Left ventricle myocardium superior (tissue), 1 donor: ENCODE measurements at regions not wholly inside any gene's neighbourhood (a gene's known extent, or its start where the extent isn't known, plus 50 kb on each side); places are given as distances from the start of the nearest gene placed in this dataset.
A peak's percentile ranks its signal among the peaks of the same experiment; 100 is the strongest.
"Not testable (repeated sequence)": the region's sequence is repeated elsewhere in the genome, so short reads cannot be mapped to it uniquely, and the experiment has no call there.

Experiments used
- ATAC-seq: fragments of 200-7000 bp; cut with Tn5 transposase; one replicate; pipeline ENCODE4 v1.9.1; 2020; ENCODE audit warnings: mild to moderate bottlenecking, moderate library complexity
- DNase-seq: peaks from one replicate; pipeline ENCODE4 v3.0.0-alpha.2; 2020
- intact Hi-C: fragments of 100-400 bp; cut with micrococcal nuclease; formaldehyde crosslinking; loops from one replicate; pipeline ENCODE4 v1.11.0; 2022
- donor health status: DM: no; HTN: yes; CAD: no; lungs with severe emphysema.

- intact Hi-C loops, result no loop called here
- no peak for ATAC-seq
- DNase-seq, result no peak
Measured at GRCh38 chr4:75422998-75423397, 91.2 kb downstream of the RCHY1 start.

GRCh38 chr4:75412746-75413145 is 101.5 kb downstream of the RCHY1 start:
- DNase-seq (no peak), ATAC-seq (no peak)
- intact Hi-C loops, result no loop called here

GRCh38 chr4:75398501-75398900 is 115.7 kb downstream of the RCHY1 start:
- DNase-seq, result no peak
- intact Hi-C loops, result no loop called here
- no peak for ATAC-seq

DNA sequence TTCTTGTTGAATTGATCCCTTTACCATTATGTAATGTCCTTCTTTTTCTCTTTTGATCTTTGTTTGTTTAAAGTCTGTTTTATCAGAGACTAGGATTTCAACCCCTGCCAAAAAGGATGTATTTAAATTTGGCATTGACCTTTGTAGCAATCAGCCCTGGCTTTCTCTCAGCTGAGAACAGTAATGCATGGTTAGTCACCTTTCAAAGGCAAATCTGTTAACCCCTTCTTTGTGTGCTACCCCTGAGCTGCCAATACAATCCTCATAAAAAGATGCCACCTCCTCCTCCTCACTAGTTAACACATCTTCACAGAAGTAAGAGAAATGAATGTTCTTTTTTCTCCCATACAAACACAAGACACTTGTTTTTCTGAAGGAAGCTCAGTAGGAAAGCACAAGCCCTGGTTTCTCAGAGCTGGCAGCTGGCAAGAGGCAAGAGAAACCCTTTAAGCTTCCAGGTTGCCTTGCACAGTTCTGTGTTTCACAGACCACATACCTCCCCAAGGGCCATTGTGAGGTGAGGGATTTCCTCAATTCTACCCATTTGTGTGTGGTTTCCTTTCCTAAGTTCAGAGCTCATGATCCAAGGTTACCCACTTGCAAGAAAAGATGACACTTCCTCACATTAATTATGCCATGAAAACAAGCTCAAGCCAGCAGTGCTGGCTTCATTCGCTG is 122.6 kb downstream of the RCHY1 start:
- intact Hi-C loops, result no loop called here
- no peak for ATAC-seq
- no peak for DNase-seq

DNA sequence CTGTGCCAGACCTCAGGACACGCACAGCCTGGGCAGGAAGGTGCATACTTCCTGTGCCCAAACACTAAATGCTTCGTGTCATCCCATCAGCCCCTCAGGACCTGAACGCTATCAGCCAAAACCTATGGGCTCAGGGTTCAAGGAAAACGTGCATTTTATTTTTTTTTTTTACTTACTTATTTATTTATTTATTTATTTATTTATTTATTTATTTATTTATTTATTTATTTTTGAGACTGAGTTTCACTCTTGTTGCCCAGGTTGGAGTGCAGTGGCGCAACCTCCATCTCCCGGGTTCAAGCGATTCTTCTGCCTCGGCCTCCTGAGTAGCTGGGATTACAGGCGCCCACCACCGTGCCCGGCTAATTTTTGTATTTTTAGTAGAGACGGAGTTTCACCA is 127.8 kb downstream of the RCHY1 start:
- ATAC-seq, DNase-seq, intact Hi-C loops: not testable (repeated sequence)

GRCh38 chr4:75385106-75385505 is 129.1 kb downstream of the RCHY1 start:
- ATAC-seq (no peak), DNase-seq (no peak)
- intact Hi-C loops, result no loop called here

DNA sequence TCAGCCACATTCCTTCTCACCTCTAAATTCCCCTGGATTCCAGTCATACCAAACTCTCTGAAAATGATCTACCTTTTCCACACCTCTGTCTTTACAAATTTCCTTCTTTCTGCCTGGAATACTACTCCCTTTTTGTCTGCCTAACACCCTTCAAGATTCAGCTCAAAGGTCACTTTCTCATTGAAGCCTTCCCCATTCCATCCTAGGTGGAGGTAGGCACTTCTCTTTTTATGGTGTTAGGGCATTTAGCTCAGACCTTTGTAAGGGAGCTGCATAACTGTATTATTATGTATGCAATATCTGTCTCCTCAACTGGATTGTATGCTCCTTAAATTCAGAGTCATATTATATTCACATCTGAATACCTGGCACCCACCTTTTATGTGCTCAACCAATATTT is 137.7 kb downstream of the RCHY1 start:
- ATAC-seq (no peak), DNase-seq (no peak)
- intact Hi-C loops, result no loop called here

DNA sequence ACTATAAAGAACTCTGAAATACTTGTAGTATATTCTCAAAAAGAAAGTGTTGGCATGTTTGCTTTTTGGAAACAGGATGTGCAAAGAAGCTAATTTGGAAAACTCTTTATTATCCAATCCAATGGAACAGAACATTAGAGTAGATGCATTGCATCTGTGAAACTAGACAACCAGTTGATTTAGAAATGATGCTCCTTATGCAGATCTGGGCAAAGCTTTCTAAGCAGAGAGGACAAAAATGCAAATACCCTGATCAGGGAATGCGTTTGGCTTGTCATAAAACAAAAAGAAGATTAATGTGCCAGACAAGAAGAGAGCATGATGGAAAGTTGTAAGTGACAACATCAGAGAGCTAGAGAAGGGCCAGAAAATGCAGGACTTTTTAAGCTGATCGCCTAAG is 142.3 kb downstream of the RCHY1 start:
- intact Hi-C loops, result no loop called here
- ATAC-seq (no peak), DNase-seq (no peak)

GRCh38 chr4:75370576-75370975 is 143.6 kb downstream of the RCHY1 start:
- intact Hi-C loops, result no loop called here
- DNase-seq, result no peak
- no peak for ATAC-seq

GRCh38 chr4:75345423-75345822 is 168.8 kb downstream of the RCHY1 start:
- no peak for ATAC-seq
- DNase-seq, result no peak
- intact Hi-C loops, result no loop called here

DNA sequence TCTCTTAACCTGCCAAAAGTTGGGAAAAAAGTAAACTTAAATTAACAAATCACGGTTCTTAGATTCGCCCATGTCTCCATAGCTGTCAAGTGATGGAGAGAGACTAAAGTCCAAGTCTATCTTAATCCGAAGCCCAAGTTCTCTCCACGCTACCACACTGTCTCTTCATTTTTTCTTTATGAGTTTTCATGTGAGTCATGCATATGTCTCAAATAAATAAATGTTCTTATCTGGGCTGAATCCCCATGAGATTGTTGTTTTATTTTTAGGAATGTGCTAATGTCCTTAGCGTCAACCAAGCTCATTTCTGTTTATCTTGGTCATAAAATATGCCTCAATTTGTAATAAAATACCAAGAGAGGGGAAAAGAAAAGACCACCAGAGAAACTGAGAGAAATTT is 169.3 kb downstream of the RCHY1 start:
- intact Hi-C loops, result no loop called here
- ATAC-seq (peak; percentile 30), DNase-seq (no peak)

DNA sequence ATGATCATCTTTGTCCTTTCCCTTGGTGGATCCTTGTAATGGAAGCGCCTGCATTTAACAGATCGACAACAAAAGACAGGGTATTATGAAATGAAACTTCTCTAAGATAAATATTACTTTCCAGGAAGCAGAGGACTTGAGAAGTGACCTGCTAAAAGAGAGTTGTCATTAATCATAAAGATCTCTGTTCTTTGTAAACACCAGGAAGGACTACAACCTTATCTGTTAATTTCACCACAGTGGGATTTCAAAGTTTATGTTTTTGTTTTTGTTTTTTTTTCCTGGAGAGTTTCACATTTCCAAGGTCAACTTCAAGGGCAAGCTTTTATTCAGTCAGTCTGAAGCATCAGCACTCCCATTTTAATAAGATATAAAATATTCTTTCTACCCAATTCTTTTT is 170.9 kb downstream of the RCHY1 start:
- ATAC-seq, result no peak
- intact Hi-C loops, result no loop called here
- no peak for DNase-seq

GRCh38 chr4:75340561-75340960 is 173.6 kb downstream of the RCHY1 start:
- no peak for ATAC-seq
- DNase-seq, result no peak
- intact Hi-C loops, result no loop called here

- ATAC-seq (no peak), DNase-seq (no peak)
- intact Hi-C loops, result no loop called here
Measured at GRCh38 chr4:75338352-75338880, 175.8 kb downstream of the RCHY1 start.

GRCh38 chr4:75327804-75328512 is 186.2 kb downstream of the RCHY1 start:
- intact Hi-C loops, result no loop called here
- ATAC-seq (peak; percentile 86), DNase-seq (peak; percentile 34)

DNA sequence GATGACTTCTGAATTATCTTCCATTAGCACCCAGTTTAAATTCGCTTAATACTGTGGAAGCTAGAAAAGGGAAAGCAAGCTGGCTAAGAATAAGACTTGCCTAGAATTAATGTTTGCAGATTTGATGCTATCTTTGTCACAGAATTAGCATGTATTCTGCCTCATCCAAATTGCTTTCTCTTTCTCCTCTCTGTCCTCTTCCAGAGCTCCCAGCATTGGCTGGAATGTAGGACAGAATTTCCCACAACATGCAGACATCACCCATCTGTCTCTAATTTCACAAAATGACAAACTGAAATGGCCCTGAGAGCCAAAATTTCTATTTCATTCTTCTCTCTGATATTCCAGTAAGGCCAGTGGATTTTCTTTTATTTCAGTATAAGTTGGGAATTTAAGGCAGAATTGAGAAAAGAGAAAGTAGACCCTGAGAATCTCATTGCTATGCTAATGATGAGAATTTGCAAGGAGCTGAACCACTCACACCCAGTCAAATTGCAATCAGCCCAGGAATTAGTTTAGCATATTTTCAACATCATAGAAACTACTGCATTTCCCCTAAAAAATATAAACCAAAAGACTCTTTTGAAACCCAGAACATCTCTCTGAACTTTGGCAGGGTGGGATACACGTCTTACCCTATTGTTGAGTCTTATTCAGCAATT is 188.8 kb downstream of the RCHY1 start:
- ATAC-seq (peak; percentile 58), DNase-seq (no peak)
- intact Hi-C loops, result no loop called here

- ATAC-seq (no peak), DNase-seq (no peak)
- intact Hi-C loops, result no loop called here
Measured at GRCh38 chr4:75321484-75321883, 192.7 kb downstream of the RCHY1 start.

DNA sequence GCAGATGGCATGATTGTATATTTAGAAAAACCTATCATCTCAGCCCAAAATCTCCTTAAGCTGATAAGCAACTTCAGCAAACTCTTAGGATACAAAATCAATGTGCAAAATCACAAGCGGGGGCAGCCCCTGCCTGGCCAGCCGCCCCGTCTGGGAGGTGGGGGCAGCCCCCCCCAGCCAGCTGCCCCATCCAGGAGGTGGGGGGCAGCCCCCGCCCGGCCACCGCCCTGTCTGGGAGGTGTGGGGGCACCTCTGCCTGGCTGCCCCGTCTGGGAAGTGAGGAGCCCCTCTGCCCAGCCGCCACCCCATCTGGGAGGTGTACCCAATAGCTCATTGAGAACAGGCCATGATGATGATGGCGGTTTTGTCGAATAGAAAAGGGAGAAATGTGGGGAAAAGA is 196.6 kb downstream of the RCHY1 start:
- DNase-seq, ATAC-seq, intact Hi-C loops: not testable (repeated sequence)

- DNase-seq (no peak), ATAC-seq (no peak)
- intact Hi-C loops, result no loop called here
Measured at GRCh38 chr4:75308049-75308448, 206.2 kb downstream of the RCHY1 start.

DNA sequence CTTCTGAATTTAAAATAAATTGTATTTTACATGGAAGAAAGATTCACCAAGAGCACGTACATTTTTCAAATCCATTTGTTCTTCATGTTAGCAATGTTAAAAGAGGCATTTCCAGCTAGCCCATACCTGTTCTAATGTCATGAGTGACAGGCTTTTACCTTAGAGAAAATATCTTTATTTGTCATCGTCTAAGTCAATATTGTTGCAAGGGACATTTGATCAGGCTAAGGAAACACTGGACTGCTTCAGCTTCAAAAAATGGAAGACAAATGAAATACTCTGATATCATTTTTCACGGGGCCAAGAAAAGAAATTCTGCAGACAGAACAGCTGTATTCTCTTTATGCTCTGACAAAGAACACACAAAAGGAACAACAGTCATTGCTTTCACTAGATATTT is 207.7 kb downstream of the RCHY1 start:
- intact Hi-C loops, result no loop called here
- ATAC-seq (no peak), DNase-seq (no peak)
